ENCODE measurements at regions not wholly inside any gene's neighbourhood (a gene's known extent, or its start where the extent isn't known, plus 50 kb on each side); places are given as distances from the start of the nearest gene placed in this dataset.

DNA sequence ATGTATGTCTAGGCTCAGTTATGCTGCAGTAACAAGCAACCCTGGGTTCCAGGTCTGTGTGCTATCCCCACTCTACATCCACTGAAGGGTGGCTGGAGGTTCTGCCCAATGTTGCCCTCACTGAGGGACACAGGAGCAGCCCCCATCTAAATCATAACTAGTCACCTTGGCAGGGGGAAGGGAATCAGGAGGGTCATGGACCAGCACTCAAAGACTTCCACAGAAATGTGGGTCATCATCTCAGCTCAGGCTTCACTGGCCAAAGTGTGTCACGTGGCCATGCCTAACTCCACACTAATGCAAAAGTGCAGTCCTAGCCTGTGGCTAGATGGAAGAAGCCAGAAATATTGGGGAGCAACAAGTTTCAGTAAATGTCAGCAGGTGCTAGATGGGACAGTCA, 137.3 kb upstream of the ZNF507 start:
- DNase-seq (ENCODE audit: low spot score) = no peak

DNA sequence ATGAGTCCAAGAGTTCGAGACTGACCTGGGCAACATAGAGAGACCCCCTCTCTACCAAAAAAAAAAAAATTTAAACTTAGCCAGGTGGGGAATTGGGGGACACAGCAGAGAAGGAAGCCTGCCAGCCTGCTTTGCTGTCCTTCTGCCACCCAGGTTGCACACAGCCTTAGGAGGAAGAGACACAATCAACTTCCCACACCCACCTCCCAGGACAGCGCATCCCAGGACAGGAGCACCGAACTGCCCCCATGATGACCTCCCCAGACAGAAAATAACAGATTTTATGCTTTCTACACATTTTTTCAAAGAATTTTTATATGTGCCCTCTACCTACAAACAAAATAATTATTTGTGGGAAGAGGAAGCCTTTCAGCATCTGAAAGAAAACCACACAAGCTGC, 126.0 kb upstream of the ZNF507 start:
- no peak for DNase-seq (ENCODE audit: low spot score)

DNA sequence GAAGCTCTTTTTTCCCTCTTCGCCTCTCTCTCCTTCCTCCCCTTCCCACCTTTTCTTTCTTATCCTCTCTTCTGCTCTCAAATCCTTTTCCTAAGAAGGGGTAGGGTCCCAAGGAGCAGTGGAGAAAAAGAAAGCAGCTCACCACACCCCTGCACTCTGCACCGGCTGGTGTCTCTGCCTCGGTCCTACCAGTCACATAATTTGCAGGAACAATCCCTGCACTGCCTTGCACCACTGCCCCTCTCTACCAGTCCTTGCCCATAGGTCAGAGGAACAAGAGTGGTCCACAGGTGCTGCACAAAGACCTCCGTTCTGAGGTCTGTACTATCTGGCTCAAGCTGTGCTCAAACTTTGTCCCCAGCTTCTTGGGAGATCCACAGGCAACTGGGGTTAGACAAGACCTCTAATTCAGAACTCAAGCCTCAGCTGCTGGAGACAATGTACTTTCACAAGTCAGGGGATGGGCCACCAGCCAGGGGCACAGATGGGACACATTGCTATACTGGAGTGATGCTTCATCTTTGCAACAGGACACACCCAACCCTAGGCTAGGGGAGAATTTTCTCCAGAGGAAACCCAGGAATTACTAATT, 125.4 kb upstream of the ZNF507 start:
- DNase-seq (ENCODE audit: low spot score) = no peak

DNA sequence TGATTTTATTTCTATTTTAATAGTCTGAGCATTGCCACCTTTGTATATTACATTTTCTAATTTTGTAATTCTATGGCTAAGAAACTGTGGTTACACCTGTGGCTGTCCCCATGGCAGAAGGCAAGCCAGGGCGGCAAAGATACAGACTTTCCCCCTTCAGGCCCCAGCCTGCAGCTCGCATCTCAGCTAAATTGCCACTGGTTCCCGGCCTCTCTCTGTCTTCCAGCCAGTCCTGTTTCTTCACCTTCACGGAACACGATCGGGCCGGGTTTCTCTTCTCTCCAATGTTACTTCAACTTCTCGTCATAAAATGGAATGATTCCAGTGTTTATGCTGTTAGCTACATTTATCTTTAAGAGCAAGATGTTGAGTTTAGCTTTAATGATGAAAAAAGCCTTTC, 124.5 kb upstream of the ZNF507 start:
- DNase-seq (ENCODE audit: low spot score) = no peak

DNA sequence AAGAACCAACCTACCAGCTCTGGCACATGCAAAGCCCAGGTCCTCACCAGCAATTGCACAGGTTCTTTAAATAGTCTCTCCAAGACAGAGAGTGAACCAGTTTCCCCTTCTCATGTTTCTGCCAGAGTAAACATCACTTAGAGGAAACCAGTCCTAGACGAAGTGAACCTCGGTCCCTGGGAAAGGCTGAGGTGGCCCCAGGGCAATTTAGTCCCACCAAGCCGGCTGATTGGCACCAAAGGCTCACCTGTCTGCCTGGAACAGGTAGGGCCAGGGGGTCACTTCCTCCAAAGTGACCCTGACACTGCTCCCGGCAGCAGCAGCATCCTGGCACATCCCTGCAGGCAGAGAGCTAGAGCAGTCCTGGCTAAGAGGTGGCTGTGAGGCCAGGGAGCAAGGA, 122.9 kb upstream of the ZNF507 start:
- DNase-seq (ENCODE audit: low spot score) = no peak

DNA sequence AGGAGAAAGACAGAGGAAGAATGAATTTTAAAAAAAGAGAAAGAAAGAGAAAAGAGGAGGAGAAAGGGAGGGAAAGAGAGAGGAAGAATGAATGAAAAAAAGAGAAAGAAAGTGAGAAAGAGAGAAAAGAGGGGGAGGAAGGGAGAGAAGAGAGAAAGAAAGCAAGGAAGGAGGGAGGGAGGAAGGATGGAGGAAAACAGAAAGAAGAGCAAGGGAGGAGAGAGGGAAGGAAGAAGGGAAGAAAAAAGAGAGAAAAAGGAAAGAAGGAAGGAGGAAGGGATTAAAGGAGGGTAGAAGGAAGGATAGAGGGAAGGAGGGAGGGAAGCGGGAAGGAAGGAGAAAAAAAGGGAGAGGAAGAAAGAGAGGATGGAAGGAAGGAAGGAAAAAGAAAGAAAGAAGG, 122.3 kb upstream of the ZNF507 start:
- DNase-seq (ENCODE audit: low spot score) = no peak

DNA sequence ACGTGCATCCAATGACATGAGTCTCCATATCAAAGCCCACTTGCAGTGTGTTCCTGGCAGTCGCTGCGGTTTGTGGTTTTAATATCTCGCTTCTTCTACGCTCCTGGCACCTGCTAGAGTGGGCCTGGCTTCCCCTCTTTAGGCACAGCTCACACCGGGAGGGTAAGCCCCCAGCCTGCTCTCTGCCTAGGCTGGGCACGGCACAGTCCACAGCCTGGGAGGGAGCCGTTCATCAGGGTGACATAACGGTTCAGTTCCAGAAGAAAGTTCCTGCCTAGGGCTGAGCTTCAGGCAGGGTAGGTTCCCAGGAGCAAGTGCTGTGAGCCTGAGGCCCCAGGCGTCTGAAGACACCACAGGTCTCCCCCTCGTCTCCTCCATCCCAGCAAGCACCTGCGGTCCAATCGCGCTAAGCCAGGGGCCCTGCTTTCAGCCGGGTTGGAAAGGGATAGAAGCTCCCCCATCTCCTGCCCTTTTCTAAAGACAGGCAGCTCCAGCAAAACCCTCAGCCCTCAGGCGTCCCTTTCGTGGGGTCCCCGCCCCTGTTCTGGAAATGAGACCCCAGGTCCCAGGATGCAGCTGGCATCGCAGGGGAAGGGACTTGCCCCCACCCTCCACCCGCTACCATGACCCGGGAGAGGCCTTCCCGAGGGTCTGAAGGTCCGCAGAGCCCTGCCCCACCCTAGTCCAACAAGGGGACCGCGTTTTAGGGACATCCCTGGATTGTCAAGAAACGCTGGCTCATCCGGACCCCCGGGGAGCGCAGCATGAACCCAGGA, 121.6 kb upstream of the ZNF507 start:
- DNase-seq (ENCODE audit: low spot score) = no peak

DNA sequence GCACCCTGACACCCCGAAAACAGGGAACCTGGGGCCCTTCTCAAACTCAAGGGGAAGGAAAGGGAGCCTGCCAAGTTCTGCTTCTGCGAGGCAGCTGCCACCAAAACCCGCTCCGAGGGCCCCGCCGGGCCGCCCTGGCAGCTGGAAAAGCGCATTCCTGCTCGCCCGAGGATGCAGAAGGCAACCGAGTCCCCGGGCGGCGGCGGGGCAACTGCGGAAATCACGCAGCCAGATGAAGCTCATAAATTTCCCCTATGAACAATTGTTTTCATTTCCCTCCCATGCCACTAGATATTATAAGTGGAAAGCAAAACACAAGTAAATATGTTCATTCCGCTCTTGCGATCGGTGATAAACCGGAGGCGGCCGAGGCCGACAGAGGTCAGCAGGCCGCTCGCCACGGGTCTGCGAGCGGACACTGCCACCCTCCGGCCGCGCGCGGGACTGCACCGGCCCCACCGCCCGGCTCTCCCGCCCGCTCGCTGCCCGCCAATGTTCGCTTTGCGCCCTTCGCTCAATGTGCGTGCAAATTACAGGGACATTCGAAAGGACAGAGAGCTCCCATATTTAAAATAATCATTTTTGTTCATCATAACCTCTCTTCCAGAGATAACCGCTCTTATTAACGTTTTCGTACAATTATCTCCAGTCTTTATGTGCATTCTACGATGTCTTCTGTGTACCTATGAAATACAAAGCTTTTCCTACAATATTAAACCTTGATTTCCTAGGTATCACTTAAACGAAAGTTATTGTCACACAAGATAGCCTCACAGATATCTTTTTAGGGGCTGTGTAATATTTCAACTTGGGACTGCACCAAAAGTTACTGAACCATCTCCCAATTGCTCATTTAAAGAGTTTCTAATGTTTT, 120.8 kb upstream of the ZNF507 start:
- DNase-seq (ENCODE audit: low spot score) = peak; percentile 81

DNA sequence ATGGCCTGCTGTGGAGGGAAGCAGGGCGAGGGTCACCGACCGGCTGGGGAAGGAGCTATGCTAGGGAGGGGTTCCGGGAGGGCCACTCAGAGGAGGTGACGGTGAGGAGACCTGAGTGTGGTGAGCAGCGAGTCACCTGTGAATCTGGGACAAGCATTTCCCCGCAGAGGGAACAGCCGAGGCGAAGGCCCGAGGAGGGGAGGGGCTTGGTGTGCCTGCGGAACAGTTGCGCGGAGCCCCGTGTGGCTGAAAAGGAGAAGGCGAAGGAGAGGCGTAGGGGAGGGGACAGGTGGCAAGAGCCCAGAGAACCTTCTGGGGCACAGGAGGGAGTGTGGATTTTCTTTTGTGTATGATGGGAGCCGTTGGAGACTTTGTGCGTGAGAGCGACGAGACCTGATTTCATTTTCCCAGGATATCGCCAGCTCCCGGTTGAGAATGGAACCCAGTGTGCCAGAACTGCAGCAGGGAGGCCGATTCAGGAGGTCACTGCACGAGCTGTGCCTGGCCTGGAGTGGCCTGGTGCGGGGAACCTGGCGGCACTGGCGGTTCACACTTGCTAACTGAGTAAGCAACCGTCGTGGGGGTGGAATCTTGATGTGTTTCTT, 117.7 kb upstream of the ZNF507 start:
- DNase-seq (ENCODE audit: low spot score) = no peak

DNA sequence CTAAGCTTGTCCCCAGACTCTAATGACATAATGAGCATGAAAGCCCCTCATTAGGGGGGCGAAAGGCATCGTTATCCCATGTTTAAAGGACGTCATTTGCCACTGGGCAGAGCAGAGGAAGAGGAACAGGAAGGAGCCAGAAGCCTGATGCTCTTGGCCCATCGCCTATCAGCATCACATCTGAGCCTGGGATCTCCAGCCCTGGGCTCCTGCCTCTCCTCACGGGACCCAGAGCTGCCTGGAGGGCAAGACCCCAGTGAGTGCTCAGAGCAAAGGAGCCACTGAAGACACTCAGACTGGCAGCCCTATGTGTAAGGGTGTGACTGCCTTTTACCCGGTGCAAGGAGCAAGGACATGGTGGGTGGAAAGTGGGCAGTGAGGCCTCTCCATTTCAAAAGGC, 115.0 kb upstream of the ZNF507 start:
- no peak for DNase-seq (ENCODE audit: low spot score)

DNA sequence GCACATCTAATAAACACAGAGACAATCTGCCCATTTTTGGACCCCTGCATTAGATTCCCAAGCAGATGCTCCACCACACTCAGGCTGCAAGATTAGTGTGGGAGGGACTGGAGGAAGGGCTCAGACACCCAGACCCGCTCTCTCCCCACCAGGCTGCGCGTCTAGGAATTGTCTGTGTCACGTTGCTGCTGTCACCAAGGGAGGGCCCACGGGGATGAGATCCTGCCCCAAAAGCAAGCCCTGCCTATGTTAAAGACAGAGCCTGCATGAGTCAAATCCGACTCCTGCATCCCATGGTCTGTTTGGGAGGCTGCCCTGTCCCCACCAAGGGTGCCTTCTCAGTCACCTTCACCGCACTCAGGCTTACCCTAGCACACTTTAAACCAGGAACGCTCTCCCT, 114.4 kb upstream of the ZNF507 start:
- DNase-seq (ENCODE audit: low spot score) = no peak

DNA sequence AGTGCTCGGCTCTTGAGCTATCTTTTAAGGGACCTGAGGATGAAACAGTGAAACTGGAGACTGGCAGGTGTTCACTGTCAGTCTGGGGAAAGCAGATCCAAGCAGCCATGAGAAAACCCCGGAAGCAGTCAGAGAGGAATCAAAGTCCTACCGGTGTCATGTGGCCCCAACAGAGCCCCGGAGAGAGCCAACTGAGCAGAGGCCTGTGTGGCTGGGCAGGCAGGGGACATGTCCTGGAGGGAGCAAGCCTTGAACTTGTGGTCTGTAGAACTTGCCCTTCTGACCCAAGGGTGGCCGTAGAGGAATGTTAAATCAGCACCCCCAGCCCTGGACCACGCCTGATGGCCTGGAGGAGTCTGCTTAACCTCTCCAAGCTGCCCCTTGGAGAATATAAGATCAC, 113.7 kb upstream of the ZNF507 start:
- DNase-seq (ENCODE audit: low spot score) = no peak

DNA sequence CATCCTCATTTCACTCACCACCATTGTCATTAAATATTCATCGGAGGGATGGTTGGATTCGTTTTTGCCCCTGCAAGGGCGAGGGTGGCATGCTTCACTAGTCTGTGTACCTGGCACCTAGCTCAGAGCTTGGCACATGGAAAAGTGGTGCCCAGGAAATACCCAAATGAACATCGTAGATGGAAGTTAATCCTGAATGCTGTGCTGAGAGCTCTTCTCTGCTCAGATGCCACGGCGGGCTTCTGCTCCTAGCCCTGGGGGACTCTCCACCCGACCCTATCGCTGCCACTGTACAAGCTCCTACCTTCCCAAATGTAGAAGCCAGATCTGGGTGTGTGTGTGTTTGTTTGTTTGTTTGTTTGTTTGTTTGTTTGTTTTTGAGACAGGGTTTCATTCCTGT, 113.0 kb upstream of the ZNF507 start:
- DNase-seq (ENCODE audit: low spot score) = no peak

DNA sequence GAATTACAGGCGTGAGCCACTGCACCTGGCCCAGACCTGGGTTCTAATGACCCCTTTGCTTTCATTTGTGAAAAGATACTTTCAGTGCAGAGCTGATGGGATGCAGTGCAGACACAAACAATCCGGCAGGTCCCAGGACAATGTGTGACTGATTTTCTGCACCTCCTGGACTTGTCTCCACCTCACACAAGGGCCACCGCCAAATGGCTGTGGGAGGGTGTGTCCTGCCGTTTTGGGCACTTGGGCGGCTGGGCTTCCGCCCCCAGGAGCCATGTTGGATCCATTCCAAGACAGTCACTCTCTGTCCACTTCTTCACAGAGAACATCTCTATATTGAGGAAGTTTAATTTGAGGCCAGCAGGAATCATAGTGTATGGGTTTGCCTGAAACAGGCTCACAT, 112.3 kb upstream of the ZNF507 start:
- no peak for DNase-seq (ENCODE audit: low spot score)

DNA sequence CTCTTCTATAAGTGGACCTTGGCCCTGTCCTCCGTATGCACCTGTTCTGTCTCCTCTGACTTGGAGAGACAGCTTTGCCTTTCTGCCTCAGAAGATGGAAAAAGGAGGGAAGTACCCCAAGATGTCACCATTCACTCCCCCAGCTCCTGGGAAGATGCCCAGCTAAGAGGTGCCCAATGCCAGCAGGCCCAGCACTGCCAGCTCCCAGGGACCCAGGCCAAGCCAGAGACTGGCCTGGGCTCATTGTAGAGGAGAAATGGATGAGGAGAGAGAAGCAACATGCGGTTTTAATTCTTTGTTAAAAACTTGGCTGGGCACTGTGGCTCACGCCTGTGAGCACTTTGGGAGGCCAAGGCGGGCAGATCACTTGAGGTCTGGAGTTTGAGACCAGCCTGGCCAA, 111.5 kb upstream of the ZNF507 start:
- no peak for DNase-seq (ENCODE audit: low spot score)

DNA sequence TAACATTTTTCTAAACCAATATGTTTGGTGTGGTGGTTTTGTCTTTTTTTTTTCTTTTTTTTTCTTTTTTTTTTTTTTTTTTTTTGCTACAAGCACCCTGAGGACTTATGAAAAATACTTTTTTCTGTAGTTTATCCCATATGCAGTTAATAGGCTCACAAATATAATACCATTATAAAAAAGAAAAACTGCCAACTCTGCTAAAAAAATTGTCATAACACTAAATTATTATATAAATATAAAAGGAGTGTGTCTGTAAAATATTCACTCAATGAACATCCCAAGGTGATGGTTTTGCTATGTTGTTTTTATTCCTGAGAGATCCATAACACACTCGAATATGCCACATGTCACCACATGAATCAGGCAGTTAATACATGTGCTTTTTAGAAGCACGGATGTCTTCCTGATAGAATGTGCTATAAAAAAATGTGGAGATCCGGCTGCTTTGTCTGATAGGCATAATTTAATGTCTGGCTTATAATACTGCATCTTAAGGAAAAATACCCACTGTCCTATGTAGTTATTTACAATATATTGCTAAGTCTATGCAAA, 110.7 kb upstream of the ZNF507 start:
- DNase-seq (ENCODE audit: low spot score) = no peak

DNA sequence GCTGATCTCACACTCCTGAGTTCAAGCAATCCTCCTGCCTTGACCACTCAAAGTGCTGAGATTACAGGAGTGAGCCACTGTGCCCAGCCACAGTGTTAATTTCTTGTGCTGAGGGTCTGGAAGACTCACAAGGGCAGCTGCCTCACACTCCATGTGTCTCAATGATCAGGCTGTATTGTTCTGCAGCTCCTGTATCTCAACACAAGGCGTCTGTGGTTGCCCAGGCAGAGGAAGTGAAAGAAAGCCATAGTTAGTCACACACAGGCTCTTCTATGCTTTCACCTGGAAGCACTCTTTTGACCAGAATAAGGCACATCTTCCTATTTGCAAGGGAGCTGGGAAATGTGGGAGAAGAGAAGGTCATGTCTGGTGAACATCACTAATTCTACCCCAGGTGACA, 107.3 kb upstream of the ZNF507 start:
- no peak for DNase-seq (ENCODE audit: low spot score)

DNA sequence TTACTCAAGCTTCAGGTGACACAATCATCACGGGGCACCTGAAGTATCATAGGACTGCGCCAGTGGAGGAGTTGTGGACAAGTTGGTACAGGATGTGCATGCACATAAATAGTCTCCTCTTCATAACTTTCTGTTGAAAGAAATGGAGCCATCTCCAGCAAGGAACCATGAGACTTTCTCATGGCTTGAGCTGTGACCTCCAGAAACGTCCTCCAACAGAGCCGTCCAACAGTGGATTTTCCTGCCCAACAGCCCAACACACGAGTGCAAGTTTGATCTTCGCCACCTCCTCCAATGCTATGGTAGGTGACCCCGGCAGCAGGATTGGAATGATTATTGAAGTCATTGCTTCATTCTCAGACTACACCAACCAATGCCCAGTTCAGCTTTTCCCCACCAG, 105.1 kb upstream of the ZNF507 start:
- no peak for DNase-seq (ENCODE audit: low spot score)

DNA sequence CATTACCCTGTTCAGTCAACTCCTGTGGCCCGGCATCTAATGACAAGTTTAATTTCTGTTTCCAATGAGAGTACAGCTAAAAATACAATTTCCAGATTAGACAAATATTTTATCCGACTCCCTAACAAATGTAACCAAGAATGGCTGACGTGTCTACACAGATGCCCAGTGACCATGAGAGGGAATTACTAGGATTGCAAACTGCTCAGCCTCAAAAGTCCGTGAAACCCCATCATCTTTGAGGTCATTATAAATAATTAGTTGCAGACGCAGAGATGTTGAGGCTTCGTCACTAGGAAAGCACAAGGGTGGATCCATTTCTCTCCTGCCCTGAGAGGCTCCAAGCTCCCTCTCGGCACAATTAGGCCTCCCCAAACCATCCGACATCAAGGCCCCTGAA, 104.1 kb upstream of the ZNF507 start:
- DNase-seq (ENCODE audit: low spot score) = no peak

DNA sequence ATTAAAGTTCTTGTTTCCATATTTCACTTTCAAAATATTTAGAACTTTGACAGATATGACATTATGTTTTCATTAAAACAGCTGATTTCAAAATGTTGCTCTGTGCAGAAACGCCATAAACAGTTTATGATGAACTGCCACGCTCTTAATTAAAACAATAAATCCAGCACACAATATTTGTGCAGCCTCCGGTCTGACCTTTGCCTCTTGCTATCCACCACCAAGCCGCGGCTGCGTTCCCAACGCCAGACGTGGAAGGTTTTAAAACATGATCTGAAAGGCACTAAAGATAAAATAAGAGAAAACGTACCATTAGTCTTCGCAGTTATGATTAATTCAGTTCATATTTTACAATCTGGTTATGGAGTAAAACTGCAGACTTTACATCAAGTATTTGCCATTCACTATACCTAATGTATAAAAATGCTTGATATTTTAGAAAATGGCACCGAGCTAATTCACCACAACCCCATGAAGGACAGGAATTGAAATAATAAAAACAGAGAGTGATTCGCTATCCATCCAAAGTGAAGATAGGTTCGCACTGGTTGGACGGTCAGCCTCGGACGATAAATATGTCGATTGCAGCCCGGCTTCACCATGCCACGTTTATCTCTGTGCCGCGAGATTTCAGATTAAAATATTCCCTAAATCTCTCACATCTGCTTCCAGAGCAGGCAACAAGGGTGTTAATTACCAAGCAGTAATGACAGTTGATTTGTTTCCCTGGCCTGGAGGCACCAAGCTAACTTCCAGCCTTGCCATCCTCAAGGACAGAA, 103.3 kb upstream of the ZNF507 start:
- no peak for DNase-seq (ENCODE audit: low spot score)

DNA sequence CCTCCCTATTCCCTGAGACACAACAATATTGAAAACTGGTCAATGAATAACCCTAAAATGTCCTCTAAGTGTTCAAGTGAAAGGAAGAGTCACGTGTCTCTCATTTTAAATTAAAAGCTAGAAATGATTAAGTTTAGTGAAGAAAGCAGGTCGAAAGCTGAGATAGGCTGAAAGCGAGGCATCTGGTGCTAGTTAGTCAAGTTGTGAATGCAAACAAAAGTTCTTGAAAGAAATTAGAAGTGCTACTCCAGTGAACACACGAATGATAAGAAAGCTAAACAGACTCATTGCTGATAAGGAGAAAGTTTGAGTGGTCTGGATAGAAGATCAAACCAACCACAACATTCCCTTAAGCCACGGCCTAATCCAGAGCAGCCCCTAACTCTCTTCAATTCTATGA, 99.4 kb upstream of the ZNF507 start:
- no peak for DNase-seq (ENCODE audit: low spot score)
